GM21723 (cell line): ENCODE measurements at regions not wholly inside any gene's neighbourhood (a gene's known extent, or its start where the extent isn't known, plus 50 kb on each side); places are given as distances from the start of the nearest gene placed in this dataset.
"Not testable (repeated sequence)": the region's sequence is repeated elsewhere in the genome, so short reads cannot be mapped to it uniquely, and the experiment has no call there.

Experiments
- ATAC-seq: cut with Tn5 transposase; IDR thresholded peaks from one replicate; pipeline ENCODE4 v1.9.1; 2021; ENCODE audit warnings: mild to moderate bottlenecking, moderate library complexity; ENCODE audit not compliant: unreplicated experiment

GRCh38 chr7:34207810-34208209, 302.5 kb downstream of the BMPER start:
- ATAC-seq: no peak

- no peak for ATAC-seq
These were observed 303.7 kb downstream of the BMPER start for GRCh38 chr7:34208878-34209621.

GRCh38 chr7:34211018-34211417, 305.7 kb downstream of the BMPER start:
- ATAC-seq: no peak

- ATAC-seq: no peak
These were observed 312.6 kb downstream of the BMPER start for GRCh38 chr7:34217972-34218371.

GRCh38 chr7:34219153-34219718, 313.9 kb downstream of the BMPER start:
- no peak for ATAC-seq

- ATAC-seq: no peak
These were observed 315.3 kb downstream of the BMPER start for GRCh38 chr7:34220506-34221185.

- ATAC-seq: no peak
These were observed 317.0 kb downstream of the BMPER start for GRCh38 chr7:34222316-34222715.

- no peak for ATAC-seq
These were observed 317.4 kb downstream of the BMPER start for GRCh38 chr7:34222722-34223121.

- no peak for ATAC-seq
These were observed 318.9 kb downstream of the BMPER start for GRCh38 chr7:34224281-34224680.

GRCh38 chr7:34225193-34225592, 319.9 kb downstream of the BMPER start:
- no peak for ATAC-seq

GRCh38 chr7:34227525-34227924, 322.2 kb downstream of the BMPER start:
- no peak for ATAC-seq

- ATAC-seq: not testable (repeated sequence)
These were observed 329.8 kb downstream of the BMPER start for GRCh38 chr7:34235101-34235500.

GRCh38 chr7:34236057-34236456, 330.7 kb downstream of the BMPER start:
- ATAC-seq: no peak

- no peak for ATAC-seq
These were observed 331.6 kb downstream of the BMPER start for GRCh38 chr7:34236839-34237492.

- ATAC-seq: no peak
These were observed 332.1 kb downstream of the BMPER start for GRCh38 chr7:34237493-34237849.

- ATAC-seq: no peak
These were observed 335.1 kb downstream of the BMPER start for GRCh38 chr7:34240417-34240816.

GRCh38 chr7:34242391-34242790, 337.1 kb downstream of the BMPER start:
- no peak for ATAC-seq

- no peak for ATAC-seq
These were observed 339.9 kb downstream of the BMPER start for GRCh38 chr7:34245246-34245645.

GRCh38 chr7:34247468-34247867, 342.1 kb downstream of the BMPER start:
- ATAC-seq: no peak

GRCh38 chr7:34249192-34249591, 343.9 kb downstream of the BMPER start:
- ATAC-seq: no peak

- no peak for ATAC-seq
These were observed 354.9 kb downstream of the BMPER start for GRCh38 chr7:34260279-34260678.

- ATAC-seq: no peak
These were observed 357.8 kb downstream of the BMPER start for GRCh38 chr7:34263168-34263567.
